ENCODE measurements at regions not wholly inside any gene's neighbourhood (a gene's known extent, or its start where the extent isn't known, plus 50 kb on each side); places are given as distances from the start of the nearest gene placed in this dataset.

- RAD21 ChIA-PET (ENCODE audit: unreplicated experiment): no interaction called here
- Histone ChIP-seq H3K36me3 (ENCODE audit: control insufficient read depth in 2 of 2, insufficient read depth in 2 of 2, low read length in 1 of 2) (no peaks in the 10 kb centered on the region), H4K20me1 (ENCODE audit: control insufficient read depth, insufficient read depth) (no peaks in the 10 kb centered on the region), H3K9me3 (replicated peaks; ENCODE audit: control insufficient read depth, insufficient read depth, low read length) (no peaks in the 10 kb centered on the region; the same call in 2 of the 3 replicates), H3K27ac (ENCODE audit: control insufficient read depth, insufficient read depth) (no peak overlapping the region), H3K4me1 (ENCODE audit: control insufficient read depth, insufficient read depth, low read length) (no peaks in the 10 kb centered on the region), H3K79me2 (ENCODE audit: control insufficient read depth, insufficient read depth, low read length) (no peaks in the 10 kb centered on the region), H3K4me3 (no peak overlapping the region), H3K27me3 (replicated peaks in 1 of 2; ENCODE audit: control insufficient read depth in 2 of 2, insufficient read depth in 2 of 2, low read length in 1 of 2) (no peaks in the 10 kb centered on the region), H3K4me2 (ENCODE audit: control insufficient read depth, insufficient read depth) (no peak overlapping the region), H3K9ac (ENCODE audit: control insufficient read depth, insufficient read depth, low read length) (no peak overlapping the region), H2AFZ (ENCODE audit: control insufficient read depth, low read depth, low read length) (no peak overlapping the region)
- 0% methylated on average over 1 of the region's 1 CpG for WGBS (ENCODE audit: insufficient coverage, insufficient replicate concordance, low lambda C conversion rate, missing lambda C conversion rate)
- in situ Hi-C loops (cut with MboI) (no loop called here), intact Hi-C loops (cut with micrococcal nuclease; ENCODE audit: unreplicated experiment) (no loop called here)
- no TSS peak for BruUV-seq (replicated peaks)
- no peak for TF ChIP-seq POLR2AphosphoS5 (IDR thresholded peaks at IDR 0.05; ENCODE audit: low read length)
- no peak for TF ChIP-seq IRF5 (IDR thresholded peaks at IDR 0.05; ENCODE audit: borderline replicate concordance)
- no peak for TF ChIP-seq ZNF592 (IDR thresholded peaks at IDR 0.05)
- TF ChIP-seq NFXL1 (IDR thresholded peaks at IDR 0.05; ENCODE audit: borderline replicate concordance): no peak
- no peak for TF ChIP-seq NR2F1 (conservative IDR thresholded peaks at IDR 0.05)
- no peak for TF ChIP-seq RFX5 (IDR thresholded peaks at IDR 0.05; ENCODE audit: low read depth, low read length)
- TF ChIP-seq MTA2 (IDR thresholded peaks at IDR 0.05; ENCODE audit: low read depth): no peak
- no peak for TF ChIP-seq NR2C1 (IDR thresholded peaks at IDR 0.05)
- no peak for TF ChIP-seq CBFB (IDR thresholded peaks at IDR 0.05; ENCODE audit: low read depth)
- no peak for TF ChIP-seq RELB (IDR thresholded peaks at IDR 0.05; ENCODE audit: low read depth)
- SMC1A ChIA-PET (ENCODE audit: uncharacterized antibody, unreplicated experiment): no interaction called here
- CTCF ChIA-PET: no interaction called here
- ATAC-seq: no peak
- FAIRE-seq: no peak
- no peak for DNase-seq (ENCODE audit: low read depth, low spot score)
- POLR2A ChIA-PET: no interaction called here
Measured at GRCh38 chr14:66315098-66315497, 171.1 kb upstream of the CCDC196 start.

All from GM12878 (cell line).